PC-3 (cell line): ENCODE measurements at regions not wholly inside any gene's neighbourhood (a gene's known extent, or its start where the extent isn't known, plus 50 kb on each side); places are given as distances from the start of the nearest gene placed in this dataset.
"Not testable (repeated sequence)": the region's sequence is repeated elsewhere in the genome, so short reads cannot be mapped to it uniquely, and the experiment has no call there.

Experiments
- CTCF ChIP-seq: fragments of 300-600 bp; sonication (generic); conservative IDR thresholded peaks from 2 replicates; pipeline ENCODE4 v1.5.1; 2017; ENCODE audit warnings: antibody characterized with exemption, low read depth, mild to moderate bottlenecking, low read length
- EZH2 ChIP-seq: fragments of 300-600 bp; sonication (generic); IDR thresholded peaks from one replicate; pipeline ENCODE4 v1.6.1; 2017; ENCODE audit warnings: antibody characterized with exemption, mild to moderate bottlenecking, low read length; ENCODE audit not compliant: unreplicated experiment
- EZH2phosphoT487 ChIP-seq: fragments of 300-600 bp; sonication (generic); IDR thresholded peaks from 2 replicates; pipeline ENCODE4 v1.6.1; 2018; ENCODE audit warnings: mild to moderate bottlenecking, antibody characterized with exemption, low read length, borderline replicate concordance

GRCh38 chr1:234811824-234812223 is 201.8 kb upstream of the IRF2BP2 start:
- not testable (repeated sequence) for TF ChIP-seq CTCF, EZH2, EZH2phosphoT487
